ENCODE measurements at regions not wholly inside any gene's neighbourhood (a gene's known extent, or its start where the extent isn't known, plus 50 kb on each side); places are given as distances from the start of the nearest gene placed in this dataset.

DNA sequence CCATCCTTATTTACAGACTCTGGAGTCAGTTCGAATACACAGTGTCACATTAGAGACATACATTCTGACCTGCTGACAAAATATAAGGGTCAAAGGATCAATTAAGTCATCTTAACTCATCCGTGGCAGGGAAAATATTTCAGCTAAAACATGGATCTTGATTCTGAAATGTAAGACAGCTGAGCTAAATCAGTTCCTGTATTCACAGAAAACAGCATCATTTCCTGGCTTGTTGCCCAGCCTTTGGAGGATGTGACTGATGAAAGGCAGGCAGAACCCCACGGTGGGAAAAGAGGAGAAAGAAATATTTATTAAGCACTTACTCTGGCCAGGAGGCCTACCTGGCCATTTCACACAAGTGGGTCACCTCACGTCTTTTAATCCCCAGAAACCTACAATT, 101.9 kb downstream of the GAS2L3 start:
- no peak overlapping the region for H3K4me3 ChIP-seq (ENCODE audit: low read depth, low read length)
- TF ChIP-seq, protein P1, sequence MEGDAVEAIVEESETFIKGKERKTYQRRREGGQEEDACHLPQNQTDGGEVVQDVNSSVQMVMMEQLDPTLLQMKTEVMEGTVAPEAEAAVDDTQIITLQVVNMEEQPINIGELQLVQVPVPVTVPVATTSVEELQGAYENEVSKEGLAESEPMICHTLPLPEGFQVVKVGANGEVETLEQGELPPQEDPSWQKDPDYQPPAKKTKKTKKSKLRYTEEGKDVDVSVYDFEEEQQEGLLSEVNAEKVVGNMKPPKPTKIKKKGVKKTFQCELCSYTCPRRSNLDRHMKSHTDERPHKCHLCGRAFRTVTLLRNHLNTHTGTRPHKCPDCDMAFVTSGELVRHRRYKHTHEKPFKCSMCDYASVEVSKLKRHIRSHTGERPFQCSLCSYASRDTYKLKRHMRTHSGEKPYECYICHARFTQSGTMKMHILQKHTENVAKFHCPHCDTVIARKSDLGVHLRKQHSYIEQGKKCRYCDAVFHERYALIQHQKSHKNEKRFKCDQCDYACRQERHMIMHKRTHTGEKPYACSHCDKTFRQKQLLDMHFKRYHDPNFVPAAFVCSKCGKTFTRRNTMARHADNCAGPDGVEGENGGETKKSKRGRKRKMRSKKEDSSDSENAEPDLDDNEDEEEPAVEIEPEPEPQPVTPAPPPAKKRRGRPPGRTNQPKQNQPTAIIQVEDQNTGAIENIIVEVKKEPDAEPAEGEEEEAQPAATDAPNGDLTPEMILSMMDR (IDR thresholded peaks at IDR 0.05; ENCODE audit: low read depth, low read length, missing control alignments): no peak
- in situ Hi-C loops (cut with HindIII; ENCODE audit: low sequenced_read_pairs): no loop called here
- DNase-seq (ENCODE audit: low read depth): peak; percentile 59

DNA sequence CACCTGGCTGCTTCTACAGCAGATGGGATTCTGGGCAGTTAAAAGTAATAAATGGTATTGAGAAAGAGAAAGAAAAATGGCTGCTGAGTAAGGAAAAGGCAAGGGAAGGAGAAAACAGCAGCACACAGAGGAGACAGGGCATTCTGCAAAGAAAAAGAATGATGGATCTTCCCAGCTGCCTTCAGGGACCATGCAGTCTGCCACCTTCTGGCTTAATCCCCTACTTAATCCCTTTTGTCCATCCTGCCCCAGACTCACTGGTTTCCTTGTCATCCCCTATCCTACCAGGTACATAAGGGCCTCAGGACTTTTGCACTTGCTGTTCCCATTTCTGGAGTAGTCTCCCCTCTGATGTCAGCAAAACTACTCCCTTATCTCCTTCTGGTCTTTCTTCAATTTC, 107.6 kb downstream of the GAS2L3 start:
- H3K4me3 ChIP-seq (ENCODE audit: low read depth, low read length): no peak overlapping the region
- TF ChIP-seq, protein P1 (IDR thresholded peaks at IDR 0.05; ENCODE audit: low read depth, low read length, missing control alignments): no peak
- no peak for DNase-seq (ENCODE audit: low read depth)
- in situ Hi-C loops (cut with HindIII; ENCODE audit: low sequenced_read_pairs): no loop called here

DNA sequence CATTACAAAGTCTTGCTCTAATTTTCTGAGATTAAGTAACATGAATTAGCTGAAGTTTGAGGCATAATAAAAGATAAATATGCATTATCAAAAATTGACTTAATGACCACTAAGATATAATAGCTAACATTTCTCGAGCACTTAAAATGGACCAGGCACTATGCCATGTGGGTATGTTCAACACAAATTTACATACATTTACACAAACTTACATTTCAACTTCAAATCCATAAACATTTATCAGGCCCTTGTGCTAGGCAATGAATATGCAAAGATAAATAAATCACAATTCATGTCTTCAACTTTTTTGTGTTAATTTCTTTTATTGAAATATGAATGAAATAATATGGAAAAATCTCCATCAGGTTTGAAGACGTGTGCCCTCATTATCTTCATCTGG, 108.7 kb downstream of the GAS2L3 start:
- in situ Hi-C loops (cut with HindIII; ENCODE audit: low sequenced_read_pairs): no loop called here
- H3K4me3 ChIP-seq (ENCODE audit: low read depth, low read length): no peak overlapping the region
- TF ChIP-seq, protein P1 (IDR thresholded peaks at IDR 0.05; ENCODE audit: low read depth, low read length, missing control alignments): no peak
- DNase-seq (ENCODE audit: low read depth): no peak

DNA sequence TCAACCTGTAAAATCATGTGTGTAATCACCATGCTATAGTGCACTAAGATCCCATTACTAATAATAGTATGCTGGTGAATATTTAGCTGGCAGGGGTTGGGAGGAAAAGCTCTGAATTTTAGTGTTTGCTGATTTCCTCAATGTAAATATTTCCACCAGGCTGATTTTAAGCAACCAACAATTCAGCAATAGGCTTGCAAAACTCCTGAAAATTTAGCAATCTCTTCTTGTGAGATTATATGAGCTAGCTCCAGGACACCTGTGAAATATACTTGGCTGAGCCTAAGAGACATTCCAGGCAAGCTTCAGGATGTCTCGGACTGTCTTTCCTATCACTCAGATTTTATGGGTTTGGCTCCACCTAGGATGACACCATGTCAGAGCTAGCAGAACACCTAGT, 106.9 kb upstream of the ANO4 start:
- in situ Hi-C loops (cut with HindIII; ENCODE audit: low sequenced_read_pairs): no loop called here
- no peak for DNase-seq (ENCODE audit: low read depth)
- TF ChIP-seq, protein P1 (IDR thresholded peaks at IDR 0.05; ENCODE audit: low read depth, low read length, missing control alignments): no peak
- H3K4me3 ChIP-seq (ENCODE audit: low read depth, low read length): no peak overlapping the region

DNA sequence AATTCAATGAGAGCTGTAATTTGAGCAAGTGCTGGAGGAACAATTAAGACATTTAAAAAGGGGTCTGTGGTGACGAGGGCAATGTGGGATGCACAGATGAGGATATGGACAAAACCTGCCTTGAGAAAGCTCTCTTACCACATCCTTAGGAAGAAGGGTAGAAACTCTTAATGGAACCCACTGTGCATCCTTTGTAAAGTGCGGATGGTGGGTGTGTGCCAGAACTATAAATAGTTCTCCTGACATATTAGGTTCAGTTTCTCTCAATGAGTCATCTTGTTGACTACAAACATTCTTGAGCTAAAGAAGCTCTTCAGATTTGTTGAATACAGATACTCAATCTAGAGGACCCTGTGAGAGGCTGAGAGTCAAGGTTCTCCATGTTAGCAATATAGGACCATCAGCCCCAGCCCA, 106.1 kb upstream of the ANO4 start:
- in situ Hi-C loops (cut with HindIII; ENCODE audit: low sequenced_read_pairs): no loop called here
- no peak overlapping the region for H3K4me3 ChIP-seq (ENCODE audit: low read depth, low read length)
- DNase-seq (ENCODE audit: low read depth): no peak
- TF ChIP-seq, protein P1 (IDR thresholded peaks at IDR 0.05; ENCODE audit: low read depth, low read length, missing control alignments): no peak

DNA sequence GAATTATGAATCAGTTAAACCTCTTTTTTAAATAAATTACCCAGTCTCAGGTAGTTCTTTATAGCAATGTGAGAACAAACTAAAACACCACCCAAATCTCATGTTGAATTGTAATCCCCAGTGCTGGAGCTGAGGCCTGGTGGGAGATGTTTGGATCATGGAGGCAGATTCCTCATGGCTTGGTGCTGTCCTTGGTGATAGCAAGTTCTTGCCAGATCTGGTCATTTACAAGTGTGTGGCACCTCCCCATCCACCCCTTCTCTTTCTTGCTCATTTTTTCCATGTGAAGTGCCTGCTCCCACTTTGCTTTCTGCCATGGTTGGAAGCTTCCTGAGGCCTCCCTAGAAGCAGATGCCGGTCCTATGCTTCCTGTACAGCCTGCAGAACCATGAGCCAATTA, 102.1 kb upstream of the ANO4 start:
- in situ Hi-C loops (cut with HindIII; ENCODE audit: low sequenced_read_pairs): no loop called here
- DNase-seq (ENCODE audit: low read depth): no peak
- TF ChIP-seq, protein P1 (IDR thresholded peaks at IDR 0.05; ENCODE audit: low read depth, low read length, missing control alignments): no peak
- H3K4me3 ChIP-seq (ENCODE audit: low read depth, low read length): no peak overlapping the region

DNA sequence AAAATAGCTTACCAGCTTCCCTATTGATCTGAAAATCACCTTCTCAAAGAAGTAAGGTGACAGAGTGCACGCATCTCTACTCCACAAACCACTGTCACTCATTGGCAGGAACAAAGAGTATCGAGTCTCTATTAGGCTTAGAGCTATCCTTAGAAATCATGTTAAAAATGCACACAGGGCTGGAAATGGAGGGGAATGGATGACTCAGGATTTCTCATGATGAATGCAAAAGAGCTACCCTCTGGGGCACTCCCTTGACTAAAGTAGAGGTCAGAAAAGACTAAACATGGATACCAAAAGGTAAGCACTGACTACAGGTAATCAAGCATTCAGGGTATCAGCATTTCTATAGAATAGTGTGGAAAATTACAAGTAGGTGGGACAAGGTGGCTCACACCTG, 96.1 kb upstream of the ANO4 start:
- in situ Hi-C loops (cut with HindIII; ENCODE audit: low sequenced_read_pairs): no loop called here
- DNase-seq (ENCODE audit: low read depth): no peak
- TF ChIP-seq, protein P1 (IDR thresholded peaks at IDR 0.05; ENCODE audit: low read depth, low read length, missing control alignments): no peak
- no peak overlapping the region for H3K4me3 ChIP-seq (ENCODE audit: low read depth, low read length)

Measured in astrocyte of the cerebellum (primary cell).